ENCODE measurements at regions not wholly inside any gene's neighbourhood (a gene's known extent, or its start where the extent isn't known, plus 50 kb on each side); places are given as distances from the start of the nearest gene placed in this dataset.

GRCh38 chr20:11249683-11250082 is 575.9 kb upstream of the JAG1 start:
- DNase-seq (ENCODE audit: low spot score in 2 of 2) (no peak), FAIRE-seq (no peak)

- DNase-seq (ENCODE audit: low spot score in 2 of 2) (no peak), FAIRE-seq (no peak)
These were observed 578.6 kb upstream of the JAG1 start for GRCh38 chr20:11252447-11252846.

DNA sequence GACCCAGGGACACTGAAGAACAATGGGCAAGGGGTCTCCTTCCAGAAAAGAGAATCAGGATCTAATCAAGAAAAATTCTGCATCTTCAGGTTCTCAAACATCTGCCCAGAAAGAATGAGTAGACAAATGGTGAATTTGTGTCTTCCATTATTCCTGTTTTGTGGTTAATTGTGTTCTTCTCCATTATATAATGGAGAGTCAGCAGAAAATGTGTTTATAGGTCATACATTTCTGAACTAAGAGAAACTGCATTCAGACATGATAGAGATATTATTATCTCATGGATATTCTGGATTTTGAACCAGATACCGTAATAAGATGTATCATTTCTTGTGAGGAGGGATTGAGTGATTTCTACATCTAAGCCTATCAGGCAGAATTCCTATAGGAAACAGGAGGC is 581.7 kb upstream of the JAG1 start:
- no peak for FAIRE-seq

DNA sequence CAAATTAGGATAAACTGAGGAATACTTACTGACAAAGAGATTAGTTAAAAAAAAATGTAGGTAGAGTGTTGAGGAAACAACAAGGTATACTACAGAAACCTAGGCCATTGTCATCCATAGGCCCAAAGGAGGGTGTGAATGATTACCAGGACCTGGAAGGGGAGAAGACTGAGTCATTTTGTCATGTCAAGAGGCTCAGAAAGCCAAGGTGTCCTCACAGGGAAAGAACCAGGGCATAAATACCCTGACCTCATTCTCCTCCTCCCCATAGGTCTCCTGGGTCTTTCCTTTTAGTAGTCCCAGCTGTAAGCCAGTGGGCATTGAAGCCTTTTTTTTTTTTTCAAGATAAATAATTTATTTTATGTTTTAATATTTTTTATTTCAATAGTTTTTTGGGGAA is 582.1 kb upstream of the JAG1 start:
- FAIRE-seq: no peak

More for the DNA sequence above, 581.7 kb upstream of the JAG1 start:
- DNase-seq (ENCODE audit: low spot score in 2 of 2): no peak

DNA sequence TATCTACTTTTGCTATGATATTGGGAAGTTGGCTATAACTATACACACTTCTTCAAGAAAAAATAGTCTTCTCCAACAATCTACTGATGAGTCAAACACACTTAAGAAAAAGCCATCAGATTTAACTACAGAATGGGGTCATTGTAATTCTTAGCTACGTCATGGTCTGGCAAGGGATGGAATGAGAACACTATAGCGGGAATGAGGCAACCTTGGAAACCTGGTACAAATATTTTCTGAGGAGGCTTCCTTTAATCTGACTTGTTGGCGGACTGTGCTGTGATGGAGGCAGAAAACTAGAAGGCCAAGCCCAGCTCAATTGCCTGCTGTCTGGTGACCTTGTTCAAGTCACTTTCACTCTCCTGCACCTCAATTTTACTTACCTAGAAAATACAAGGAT is 586.8 kb upstream of the JAG1 start:
- DNase-seq (ENCODE audit: low spot score in 2 of 2) (no peak), FAIRE-seq (no peak)

More for the DNA sequence above, 582.1 kb upstream of the JAG1 start:
- no peak for DNase-seq (ENCODE audit: low spot score in 2 of 2)

DNA sequence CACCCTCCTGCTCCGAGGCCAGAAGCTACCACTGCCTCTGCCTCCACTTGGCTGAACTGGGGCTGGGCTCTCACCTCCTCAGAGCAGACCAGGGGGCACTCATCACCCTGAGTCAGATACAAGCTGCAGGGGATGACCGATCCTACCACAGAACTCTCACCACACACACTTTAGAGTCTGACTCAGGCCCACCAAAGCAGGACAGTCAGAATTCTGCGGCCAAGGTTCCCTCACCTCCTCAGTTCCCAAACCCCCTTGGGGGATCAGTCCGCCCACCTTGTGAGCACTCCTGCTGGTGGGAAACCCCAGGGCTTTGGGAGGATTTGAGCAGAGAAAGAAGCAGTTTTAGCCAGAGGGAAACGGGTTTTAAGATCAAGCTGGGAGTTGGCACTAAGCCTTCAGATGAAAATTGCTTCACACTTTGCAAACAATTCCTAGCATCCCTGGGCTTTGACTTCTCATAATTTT is 587.8 kb upstream of the JAG1 start:
- no peak for FAIRE-seq
- no peak for DNase-seq (ENCODE audit: low spot score in 2 of 2)

GRCh38 chr20:11266571-11266970 is 592.8 kb upstream of the JAG1 start:
- DNase-seq (ENCODE audit: low spot score in 2 of 2) (no peak), FAIRE-seq (no peak)

- no peak for FAIRE-seq
- DNase-seq (ENCODE audit: low spot score in 2 of 2): peak in 1 of 2 donors; percentile 52
These were observed 593.4 kb upstream of the JAG1 start for GRCh38 chr20:11267131-11267761.

- FAIRE-seq: no peak
- no peak for DNase-seq (ENCODE audit: low spot score in 2 of 2)
These were observed 594.0 kb upstream of the JAG1 start for GRCh38 chr20:11267762-11268335.

DNA sequence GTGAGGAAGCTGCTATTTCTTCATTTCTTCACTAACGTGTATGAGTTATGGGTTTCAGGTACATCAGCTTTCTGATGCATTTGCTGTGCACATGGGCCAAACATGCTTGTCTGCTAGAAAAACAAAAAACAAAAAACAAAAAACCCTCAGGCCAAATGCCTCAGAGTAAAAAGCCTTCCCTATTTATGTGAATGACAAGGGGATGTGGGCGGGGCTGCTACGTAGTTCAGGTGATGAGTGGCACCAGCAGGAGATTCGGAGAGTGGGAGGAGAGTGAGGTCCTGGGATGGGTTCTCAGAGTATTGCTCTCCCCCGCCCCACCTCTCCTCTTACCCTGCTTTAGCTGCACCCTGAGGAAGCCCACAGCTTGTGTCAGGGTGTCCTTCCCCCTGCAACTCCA is 596.8 kb upstream of the JAG1 start:
- FAIRE-seq: no peak

GRCh38 chr20:11271319-11271718 is 597.5 kb upstream of the JAG1 start:
- DNase-seq (ENCODE audit: low spot score in 2 of 2) (no peak), FAIRE-seq (no peak)

More for the DNA sequence above, 596.8 kb upstream of the JAG1 start:
- DNase-seq (ENCODE audit: low spot score in 2 of 2): no peak

DNA sequence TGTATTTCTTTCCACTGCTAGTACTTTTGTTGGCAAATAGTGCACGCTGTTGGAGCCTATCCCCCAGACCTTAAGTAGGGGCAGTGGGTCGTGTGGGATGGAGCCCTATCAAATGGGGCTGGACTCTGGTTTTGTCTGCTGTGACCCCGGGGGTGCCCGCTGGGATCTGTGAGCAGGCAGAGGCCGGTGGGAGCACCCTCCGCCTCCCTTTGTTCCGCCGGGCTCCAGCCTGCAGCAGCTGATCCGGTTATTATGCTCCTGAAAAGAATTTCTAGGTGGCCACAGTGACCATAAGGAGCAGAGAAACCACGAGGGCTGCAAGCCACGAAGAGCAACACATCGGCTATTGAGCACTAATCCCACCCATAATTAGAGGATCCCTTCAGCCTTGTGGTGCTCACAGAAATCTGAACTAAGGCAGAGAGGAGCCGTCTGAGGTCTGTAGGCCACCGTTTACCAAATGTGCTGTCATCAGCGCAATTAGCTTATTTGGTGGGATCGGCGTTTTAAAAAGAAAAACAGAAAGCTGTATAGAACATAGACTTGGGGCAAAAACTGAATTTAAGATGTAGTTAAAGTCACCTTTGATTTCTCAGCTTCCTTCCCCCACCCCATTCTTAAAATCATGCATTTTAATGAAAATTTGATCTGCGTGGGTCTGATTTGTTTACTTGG is 598.3 kb upstream of the JAG1 start:
- no peak for FAIRE-seq
- no peak for DNase-seq (ENCODE audit: low spot score in 2 of 2)

GRCh38 chr20:11274141-11274594 is 600.4 kb upstream of the JAG1 start:
- FAIRE-seq (peak; percentile 73), DNase-seq (ENCODE audit: low spot score in 2 of 2) (peak; percentile 46 to 72)

DNA sequence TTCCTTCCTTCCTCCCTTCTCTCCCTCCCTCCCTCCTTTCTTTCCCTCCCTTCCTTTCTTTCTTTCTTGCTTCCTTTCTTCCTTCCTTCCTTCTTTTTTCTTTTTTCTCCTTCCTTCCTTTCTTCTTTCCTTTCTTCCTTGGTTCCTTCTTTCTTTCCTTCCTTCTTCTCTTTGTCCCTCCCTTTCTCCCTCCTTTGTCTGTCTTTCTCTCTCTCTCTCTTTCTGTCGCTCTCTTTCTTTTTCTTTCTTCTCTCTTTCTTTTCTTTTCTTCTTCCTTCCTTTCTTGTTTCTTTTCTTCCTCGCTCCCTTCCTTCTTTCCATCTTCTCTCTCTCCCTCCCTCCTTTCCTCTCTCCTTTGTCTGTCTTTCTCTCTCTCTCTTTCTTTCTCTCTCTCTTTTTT is 601.9 kb upstream of the JAG1 start:
- FAIRE-seq (no peak), DNase-seq (ENCODE audit: low spot score in 2 of 2) (no peak)

GRCh38 chr20:11277170-11277569 is 603.4 kb upstream of the JAG1 start:
- DNase-seq (ENCODE audit: low spot score in 2 of 2): no peak
- FAIRE-seq: no peak

DNA sequence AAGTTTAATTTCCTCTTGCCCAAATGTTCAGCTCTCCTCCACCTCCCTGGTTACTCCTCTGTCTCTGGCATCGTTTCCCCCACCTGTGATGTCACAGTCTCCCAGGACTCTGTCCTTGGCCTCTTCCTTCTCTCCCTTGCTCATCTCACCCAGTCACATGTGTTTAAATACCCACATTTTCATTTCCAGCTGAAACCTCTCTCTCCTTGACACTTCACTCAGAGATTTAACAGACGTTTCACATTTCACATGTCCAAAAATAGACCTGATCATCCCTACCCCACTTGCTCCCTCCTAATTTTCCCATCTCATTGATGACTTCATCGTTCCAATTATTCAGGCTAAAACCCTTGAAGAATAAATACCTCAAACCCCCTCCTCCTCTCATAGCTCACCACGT is 604.1 kb upstream of the JAG1 start:
- no peak for DNase-seq (ENCODE audit: low spot score in 2 of 2)
- FAIRE-seq: no peak

- FAIRE-seq: no peak
These were observed 604.7 kb upstream of the JAG1 start for GRCh38 chr20:11278461-11278860.

DNA sequence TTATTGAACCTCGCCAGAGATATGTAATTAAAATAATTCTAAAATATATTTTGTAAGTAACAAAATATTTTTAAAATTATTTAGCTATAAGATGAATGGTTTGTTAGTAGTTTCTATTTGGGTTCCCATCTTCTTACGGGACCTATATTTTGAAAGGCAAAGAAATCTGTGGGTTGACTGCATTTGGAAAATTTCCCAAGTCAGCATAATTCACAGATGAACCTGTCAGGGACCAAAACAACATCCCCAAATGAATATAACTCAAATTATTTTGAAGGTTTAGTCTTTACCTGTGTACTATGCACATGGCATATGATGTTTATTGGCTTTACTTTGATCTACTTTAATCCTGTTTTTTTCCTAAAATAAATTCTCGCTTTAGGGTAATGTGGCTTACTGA is 607.4 kb upstream of the JAG1 start:
- no peak for DNase-seq (ENCODE audit: low spot score in 2 of 2)
- FAIRE-seq: no peak

More at GRCh38 chr20:11278461-11278860, 604.7 kb upstream of the JAG1 start:
- DNase-seq (ENCODE audit: low spot score in 2 of 2): no peak

GRCh38 chr20:11281768-11282167 is 608.0 kb upstream of the JAG1 start:
- no peak for DNase-seq (ENCODE audit: low spot score in 2 of 2)
- FAIRE-seq: no peak

GRCh38 chr20:11287126-11287525 is 613.3 kb upstream of the JAG1 start:
- no peak for DNase-seq (ENCODE audit: low spot score in 2 of 2)

DNA sequence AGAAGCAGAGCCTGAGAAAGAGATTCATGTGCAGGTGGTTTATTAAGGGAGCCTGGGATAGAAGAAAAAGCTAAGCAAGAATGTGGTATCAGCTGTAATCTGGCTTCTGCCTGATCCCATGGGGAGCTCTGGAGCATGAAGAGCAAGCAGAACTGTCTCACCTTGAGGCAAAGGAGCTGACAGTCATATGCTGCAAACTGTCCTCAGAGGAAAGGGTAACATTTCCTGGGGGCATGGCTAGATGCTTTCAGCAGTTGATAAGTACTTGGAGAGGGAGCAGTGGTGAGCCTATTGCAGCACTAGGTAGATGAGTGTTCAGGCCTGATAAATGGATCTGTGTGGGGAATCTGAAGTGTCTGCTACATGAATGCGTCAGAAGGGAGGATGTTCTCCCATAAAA is 621.5 kb upstream of the BTBD3 start:
- DNase-seq (ENCODE audit: low spot score in 2 of 2): no peak
- FAIRE-seq: no peak

More at GRCh38 chr20:11287126-11287525, 613.3 kb upstream of the JAG1 start:
- no peak for FAIRE-seq

- FAIRE-seq (no peak), DNase-seq (ENCODE audit: low spot score in 2 of 2) (no peak)
These were observed 620.7 kb upstream of the BTBD3 start for GRCh38 chr20:11296951-11297350.

Data from frontal cortex (tissue), 3 donors.